Mesendoderm (in vitro differentiated cells): ENCODE measurements at regions not wholly inside any gene's neighbourhood (a gene's known extent, or its start where the extent isn't known, plus 50 kb on each side); places are given as distances from the start of the nearest gene placed in this dataset.

Experiments
- DNase-seq: peaks from one replicate; pipeline ENCODE4 v3.0.0; 2013
- H2AK5ac ChIP-seq: 2 replicates; pipeline ENCODE4 v1.6.1; 2013; ENCODE audit warnings: low read length, inconsistent platforms
- H2BK120ac ChIP-seq: 2 replicates; pipeline ENCODE4 v1.6.1; 2013; ENCODE audit warnings: low read depth, mild to moderate bottlenecking, low read length, moderate library complexity, mixed read lengths
- H2BK15ac ChIP-seq: replicated peaks from 2 replicates; pipeline ENCODE4 v1.6.1; 2013; ENCODE audit warnings: low read depth, mild to moderate bottlenecking, moderate library complexity
- H2BK5ac ChIP-seq: 2 replicates; pipeline ENCODE4 v1.6.1; 2013; ENCODE audit warnings: low read length, inconsistent platforms
- H3K18ac ChIP-seq: 2 replicates; pipeline ENCODE4 v1.6.1; 2013; ENCODE audit warnings: mild to moderate bottlenecking, low read length, mixed read lengths
- H3K23ac ChIP-seq: one replicate; pipeline ENCODE4 v1.6.1; 2013; ENCODE audit warnings: low read length
- H3K27ac ChIP-seq: 2 replicates; pipeline ENCODE4 v1.5.1; 2013; ENCODE audit warnings: low read depth, mild to moderate bottlenecking, inconsistent platforms, low read length, moderate library complexity
- H3K27me3 ChIP-seq: 2 replicates; pipeline ENCODE4 v1.6.1; 2013; ENCODE audit warnings: low read length, control low read depth, mild to moderate bottlenecking, inconsistent platforms; ENCODE audit not compliant: insufficient read depth, poor library complexity
- H3K36me3 ChIP-seq: 2 replicates; pipeline ENCODE4 v1.6.1; 2013; ENCODE audit warnings: low read length, inconsistent platforms; ENCODE audit not compliant: control insufficient read depth, insufficient read depth
- H3K4ac ChIP-seq: one replicate; pipeline ENCODE4 v1.6.1; 2013; ENCODE audit warnings: low read depth, mild to moderate bottlenecking, low read length, moderate library complexity
- H3K4me1 ChIP-seq: 2 replicates; pipeline ENCODE4 v1.6.1; 2013; ENCODE audit warnings: low read depth, low read length, inconsistent platforms; ENCODE audit not compliant: control insufficient read depth
- H3K4me2 ChIP-seq: 2 replicates; pipeline ENCODE4 v1.6.1; 2013; ENCODE audit warnings: low read length
- H3K4me3 ChIP-seq: 2 replicates; pipeline ENCODE4 v1.5.1; 2013; ENCODE audit warnings: mild to moderate bottlenecking, low read length
- H3K56ac ChIP-seq: one replicate; pipeline ENCODE4 v1.6.1; 2013; ENCODE audit warnings: low read length
- H3K79me1 ChIP-seq: 2 replicates; pipeline ENCODE4 v1.6.1; 2013; ENCODE audit warnings: low read length, inconsistent platforms
- H3K79me2 ChIP-seq: 2 replicates; pipeline ENCODE4 v1.6.1; 2013; ENCODE audit warnings: mild to moderate bottlenecking, low read length; ENCODE audit not compliant: control insufficient read depth, insufficient read depth
- H3K9ac ChIP-seq: 2 replicates; pipeline ENCODE4 v1.6.1; 2013; ENCODE audit warnings: low read length, inconsistent platforms
- H4K5ac ChIP-seq: one replicate; pipeline ENCODE4 v1.6.1; 2013; ENCODE audit warnings: low read length
- H4K8ac ChIP-seq: one replicate; pipeline ENCODE4 v1.6.1; 2013; ENCODE audit warnings: low read depth, mild to moderate bottlenecking, control low read depth, low read length, moderate library complexity
- WGBS: extraction: QIAGEN DNeasy Blood & Tissue Kit; methylation state at CpG from one replicate; pipeline ENCODE4 v1.1.7; 2013; ENCODE audit warnings: low lambda C conversion rate, missing lambda C conversion rate; ENCODE audit not compliant: insufficient coverage; ENCODE audit errors: extremely low coverage; 5-methylcytosine and 5-hydroxymethylcytosine counted together

DNA sequence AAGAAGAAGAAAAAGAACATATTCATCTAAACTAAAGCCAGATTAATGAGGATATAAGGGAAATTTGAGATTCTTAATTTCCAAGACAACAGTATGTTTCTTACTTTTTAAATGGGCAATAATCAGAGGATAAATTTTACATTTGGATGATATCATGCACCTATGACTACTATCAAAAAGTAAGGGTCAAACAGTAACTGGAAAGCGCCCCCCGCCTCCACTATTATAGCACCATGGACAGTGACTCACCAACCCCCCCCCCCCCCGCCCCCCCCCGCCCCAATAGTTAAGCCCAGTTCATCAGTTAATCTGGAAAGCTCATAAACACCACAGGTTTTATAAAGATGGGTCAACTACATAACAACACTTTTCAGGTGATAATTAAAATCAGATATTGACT lies 194.3 kb upstream of the DGKB start:
- no peaks in the 10 kb centered on the region for H3K27me3 ChIP-seq
- no peaks in the 10 kb centered on the region for H3K4me1 ChIP-seq
- no peaks in the 10 kb centered on the region for H3K79me2 ChIP-seq
- no peak overlapping the region for H3K56ac ChIP-seq
- no peak overlapping the region for H2AK5ac ChIP-seq
- H3K4me2 ChIP-seq = no peak overlapping the region
- H3K4me3 ChIP-seq = no peak overlapping the region
- no CpG with 5 or more reads among the region's 4 CpGs for WGBS
- H3K4ac ChIP-seq = no peak overlapping the region
- H2BK120ac ChIP-seq = no peak overlapping the region
- no peaks in the 10 kb centered on the region for H3K79me1 ChIP-seq
- H3K18ac ChIP-seq = no peak overlapping the region
- no peak overlapping the region for H2BK5ac ChIP-seq
- H3K23ac ChIP-seq = no peak overlapping the region
- no peak overlapping the region for H3K27ac ChIP-seq
- H4K8ac ChIP-seq = no peak overlapping the region
- DNase-seq = no peak
- H4K5ac ChIP-seq = no peak overlapping the region
- H3K9ac ChIP-seq = no peak overlapping the region
- H3K36me3 ChIP-seq = no peaks in the 10 kb centered on the region
- H2BK15ac ChIP-seq = no peak overlapping the region

DNA sequence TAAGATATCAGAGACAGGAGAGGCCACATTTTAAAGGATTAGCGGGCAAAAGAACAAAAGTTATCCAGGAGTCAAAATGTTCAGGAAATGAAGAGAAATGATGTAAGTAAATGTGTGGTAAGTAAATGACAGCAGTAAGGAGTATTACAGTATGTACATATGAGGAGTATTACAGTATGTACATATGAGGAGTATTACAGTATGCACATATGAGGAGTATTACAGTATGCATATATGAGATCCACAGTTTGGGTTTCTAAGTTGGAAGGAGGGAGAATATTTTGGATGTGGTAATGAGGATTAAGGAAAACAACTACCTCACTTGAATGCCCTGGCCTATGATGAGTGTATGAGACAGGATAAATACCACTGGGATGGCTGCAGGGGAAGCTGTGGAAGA lies 192.4 kb upstream of the DGKB start:
- Histone ChIP-seq H3K27ac (no peak overlapping the region), H3K4ac (no peak overlapping the region), H3K79me1 (no peaks in the 10 kb centered on the region), H2BK120ac (no peak overlapping the region), H2BK15ac (no peak overlapping the region), H4K5ac (no peak overlapping the region), H3K18ac (no peak overlapping the region), H3K79me2 (no peaks in the 10 kb centered on the region), H3K27me3 (no peaks in the 10 kb centered on the region), H3K56ac (no peak overlapping the region), H3K36me3 (no peaks in the 10 kb centered on the region), H3K23ac (no peak overlapping the region), H3K4me3 (no peak overlapping the region), H4K8ac (no peak overlapping the region), H3K4me1 (no peaks in the 10 kb centered on the region), H2BK5ac (no peak overlapping the region), H3K9ac (no peak overlapping the region), H2AK5ac (no peak overlapping the region), H3K4me2 (no peak overlapping the region)
- no CpG with 5 or more reads among the region's 1 CpG for WGBS
- DNase-seq = no peak

DNA sequence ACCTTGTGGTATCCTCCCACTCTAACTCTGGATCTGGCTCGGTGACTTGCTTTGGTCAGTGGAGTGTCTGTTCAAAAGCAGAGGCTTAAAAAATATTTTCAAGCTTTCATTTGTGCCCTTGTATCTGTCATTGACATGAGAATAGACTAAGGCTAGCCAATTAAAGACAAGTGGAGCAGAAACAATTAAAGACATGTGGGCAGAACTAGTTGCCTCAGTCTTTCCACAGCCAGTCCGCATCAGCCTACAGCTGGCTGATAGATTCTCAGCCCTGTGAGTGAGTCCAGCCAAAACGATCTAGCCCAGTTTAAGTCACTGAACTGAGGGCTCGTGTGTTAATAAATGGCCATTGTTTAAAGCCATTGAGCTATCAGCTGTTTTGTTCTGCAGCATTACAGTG lies 185.2 kb upstream of the DGKB start:
- Histone ChIP-seq H3K79me2 (no peaks in the 10 kb centered on the region), H4K8ac (no peak overlapping the region), H3K4me2 (no peak overlapping the region), H3K56ac (no peak overlapping the region), H3K4me1 (no peaks in the 10 kb centered on the region), H3K79me1 (no peaks in the 10 kb centered on the region), H2BK5ac (no peak overlapping the region), H3K27ac (no peak overlapping the region), H2AK5ac (no peak overlapping the region), H3K36me3 (no peaks in the 10 kb centered on the region), H3K27me3 (no peaks in the 10 kb centered on the region), H3K9ac (no peak overlapping the region), H3K4ac (no peak overlapping the region), H4K5ac (no peak overlapping the region), H3K4me3 (no peak overlapping the region), H2BK15ac (no peak overlapping the region), H3K23ac (no peak overlapping the region), H3K18ac (no peak overlapping the region), H2BK120ac (no peak overlapping the region)
- DNase-seq = no peak
- no CpG with 5 or more reads among the region's 4 CpGs for WGBS

DNA sequence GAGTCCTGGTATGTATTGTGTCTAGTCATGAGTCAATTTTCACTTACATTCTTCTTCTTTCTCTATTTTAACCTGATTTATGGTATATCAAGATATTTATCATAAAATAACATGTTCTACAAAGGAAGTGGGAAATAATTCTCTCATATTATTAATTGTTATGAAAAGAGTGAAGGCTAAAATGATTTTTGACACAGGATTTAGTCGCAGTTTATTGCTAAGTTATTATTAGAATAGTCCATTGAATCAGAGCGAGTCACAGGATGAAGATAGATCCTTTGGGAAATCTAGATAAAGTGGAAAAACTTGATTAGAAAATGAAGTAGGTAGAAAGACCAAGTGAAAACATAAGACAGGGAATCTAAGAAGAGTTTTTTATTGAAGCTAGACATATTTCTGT lies 184.3 kb upstream of the DGKB start:
- Histone ChIP-seq H2BK15ac (no peak overlapping the region), H3K4ac (no peak overlapping the region), H3K27ac (no peak overlapping the region), H3K23ac (no peak overlapping the region), H4K5ac (no peak overlapping the region), H3K36me3 (no peaks in the 10 kb centered on the region), H2BK120ac (no peak overlapping the region), H3K18ac (no peak overlapping the region), H3K4me2 (no peak overlapping the region), H3K56ac (no peak overlapping the region), H3K79me2 (no peaks in the 10 kb centered on the region), H2AK5ac (no peak overlapping the region), H2BK5ac (no peak overlapping the region), H3K9ac (no peak overlapping the region), H3K4me1 (no peaks in the 10 kb centered on the region), H3K4me3 (no peak overlapping the region), H3K27me3 (no peaks in the 10 kb centered on the region), H4K8ac (no peak overlapping the region), H3K79me1 (no peaks in the 10 kb centered on the region)
- no CpG with 5 or more reads among the region's 2 CpGs for WGBS
- no peak for DNase-seq

DNA sequence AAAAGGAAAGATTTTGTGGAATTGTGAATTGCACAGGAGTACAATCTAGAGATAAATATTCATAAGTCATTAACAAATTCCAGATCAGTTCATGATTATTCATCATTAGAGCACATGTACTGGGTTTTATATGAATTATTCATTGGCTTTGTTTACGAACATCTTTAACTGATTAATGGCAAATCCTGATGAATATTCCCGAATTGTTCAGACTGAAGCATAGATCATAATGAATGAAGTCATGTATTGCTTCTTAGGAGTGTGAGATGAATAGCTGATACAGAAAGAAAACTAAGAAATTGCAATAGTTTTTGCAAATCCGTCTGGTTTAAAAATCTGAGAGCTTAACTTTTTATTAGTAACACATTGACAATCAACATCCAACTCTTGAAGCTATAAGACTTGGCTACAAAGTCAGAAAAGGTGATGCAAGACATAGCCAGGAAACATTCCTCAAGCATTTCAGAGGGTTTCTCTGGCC lies 183.6 kb upstream of the DGKB start:
- Histone ChIP-seq H3K27me3 (no peaks in the 10 kb centered on the region), H3K4me2 (no peak overlapping the region), H2BK15ac (no peak overlapping the region), H3K4ac (no peak overlapping the region), H3K79me1 (no peaks in the 10 kb centered on the region), H3K79me2 (no peaks in the 10 kb centered on the region), H3K18ac (no peak overlapping the region), H3K23ac (no peak overlapping the region), H4K8ac (no peak overlapping the region), H2BK120ac (no peak overlapping the region), H4K5ac (no peak overlapping the region), H3K4me1 (no peaks in the 10 kb centered on the region), H3K36me3 (no peaks in the 10 kb centered on the region), H3K56ac (no peak overlapping the region), H3K27ac (no peak overlapping the region), H2AK5ac (no peak overlapping the region), H3K9ac (no peak overlapping the region), H3K4me3 (no peak overlapping the region), H2BK5ac (no peak overlapping the region)
- no CpG with 5 or more reads among the region's 3 CpGs for WGBS
- peak; percentile 1 for DNase-seq

DNA sequence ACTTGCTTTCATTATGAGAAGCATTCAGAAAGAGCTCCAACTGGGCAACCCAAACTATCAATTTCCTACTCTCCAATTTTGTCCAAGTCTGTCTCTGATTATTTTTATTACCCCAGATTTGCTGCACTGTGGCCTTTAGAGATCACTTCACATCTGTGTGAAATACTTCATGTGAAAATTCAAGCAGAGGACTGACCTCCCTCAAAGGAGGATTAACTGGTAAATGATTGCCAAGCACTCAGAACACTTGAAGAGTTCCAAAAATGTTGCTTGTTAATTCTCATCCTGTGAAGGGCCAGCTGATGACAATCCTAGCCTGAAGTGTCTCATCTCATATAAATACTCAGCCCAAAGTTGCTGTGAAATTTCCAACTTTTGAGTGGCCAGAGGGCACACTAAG lies 182.8 kb upstream of the DGKB start:
- Histone ChIP-seq H3K4me2 (no peak overlapping the region), H3K27ac (no peak overlapping the region), H3K79me1 (no peaks in the 10 kb centered on the region), H3K9ac (no peak overlapping the region), H3K36me3 (no peaks in the 10 kb centered on the region), H3K4me3 (no peak overlapping the region), H2AK5ac (no peak overlapping the region), H3K4me1 (no peaks in the 10 kb centered on the region), H3K27me3 (no peaks in the 10 kb centered on the region), H3K18ac (no peak overlapping the region), H4K5ac (no peak overlapping the region), H2BK15ac (peak overlapping the region; percentile 3), H3K4ac (no peak overlapping the region), H2BK120ac (no peak overlapping the region), H3K23ac (no peak overlapping the region), H4K8ac (peak overlapping the region; percentile 39), H3K56ac (no peak overlapping the region), H2BK5ac (no peak overlapping the region), H3K79me2 (no peaks in the 10 kb centered on the region)
- DNase-seq = peak; percentile 11
